BJ (cell line): ENCODE measurements at regions not wholly inside any gene's neighbourhood (a gene's known extent, or its start where the extent isn't known, plus 50 kb on each side); places are given as distances from the start of the nearest gene placed in this dataset.

Source experiments
- CTCF ChIA-PET: fragments of 350-600 bp; formaldehyde crosslinking; extraction: SDS; loops from one replicate; lab custom pipeline; 2021; ENCODE audit warnings: antibody characterized with exemption, inconsistent platforms; lab: Yijun Ruan, JAX
- POLR2A ChIA-PET: fragments of 300-600 bp; sonication (Branson Sonifier 250); formaldehyde crosslinking; extraction: SDS; loops from one replicate; lab custom pipeline; 2021; ENCODE audit warnings: antibody characterized with exemption; lab: Charles Lee
- DNase-seq: peaks from one replicate; pipeline ENCODE4 v3.0.0-alpha.2; 2011; ENCODE audit warnings: low read depth
- H3K27me3 ChIP-seq: 2 replicates; pipeline ENCODE4 v1.6.0; 2011; ENCODE audit warnings: low read length; ENCODE audit not compliant: control insufficient read depth, insufficient read depth
- H3K36me3 ChIP-seq: 2 replicates; pipeline ENCODE4 v1.5.1; 2011; ENCODE audit warnings: low read length; ENCODE audit not compliant: control insufficient read depth, insufficient read depth
- H3K4me3 ChIP-seq: 2 replicates; pipeline ENCODE4 v1.5.1; 2011; ENCODE audit warnings: low read depth, mild to moderate bottlenecking, control low read depth, low read length
- TF ChIP-seq, protein P1 (sequence below): IDR thresholded peaks from 2 replicates; pipeline ENCODE4 v1.5.1; 2011; ENCODE audit warnings: low read depth, mild to moderate bottlenecking, control low read depth, inconsistent platforms, low read length, moderate library complexity; ENCODE audit not compliant: insufficient read depth

DNA sequence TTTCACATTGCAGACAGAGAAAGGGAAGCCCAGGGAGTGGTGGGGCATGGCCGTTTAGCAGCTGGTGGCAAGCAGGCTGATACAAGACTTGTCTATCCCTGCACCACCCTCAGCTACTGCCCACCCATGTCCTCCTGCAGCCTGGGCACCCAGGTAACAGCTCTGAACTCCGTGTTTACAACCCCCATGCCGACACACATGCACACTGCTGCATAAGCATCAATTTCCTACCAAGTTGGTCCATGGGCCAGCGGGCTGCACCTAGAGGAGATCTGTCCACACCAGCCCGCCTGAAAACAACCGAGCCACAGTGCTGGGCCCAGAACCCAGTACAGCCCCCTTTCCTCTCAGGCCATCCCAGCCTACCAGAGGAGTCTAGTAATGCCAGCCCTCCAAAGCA, 75.9 kb upstream of the C14orf180 start:
- Histone ChIP-seq H3K36me3 (no peaks in the 10 kb centered on the region), H3K4me3 (no peak overlapping the region), H3K27me3 (no peaks in the 10 kb centered on the region)
- CTCF ChIA-PET: no interaction called here
- no peak for DNase-seq
- TF ChIP-seq, protein P1, sequence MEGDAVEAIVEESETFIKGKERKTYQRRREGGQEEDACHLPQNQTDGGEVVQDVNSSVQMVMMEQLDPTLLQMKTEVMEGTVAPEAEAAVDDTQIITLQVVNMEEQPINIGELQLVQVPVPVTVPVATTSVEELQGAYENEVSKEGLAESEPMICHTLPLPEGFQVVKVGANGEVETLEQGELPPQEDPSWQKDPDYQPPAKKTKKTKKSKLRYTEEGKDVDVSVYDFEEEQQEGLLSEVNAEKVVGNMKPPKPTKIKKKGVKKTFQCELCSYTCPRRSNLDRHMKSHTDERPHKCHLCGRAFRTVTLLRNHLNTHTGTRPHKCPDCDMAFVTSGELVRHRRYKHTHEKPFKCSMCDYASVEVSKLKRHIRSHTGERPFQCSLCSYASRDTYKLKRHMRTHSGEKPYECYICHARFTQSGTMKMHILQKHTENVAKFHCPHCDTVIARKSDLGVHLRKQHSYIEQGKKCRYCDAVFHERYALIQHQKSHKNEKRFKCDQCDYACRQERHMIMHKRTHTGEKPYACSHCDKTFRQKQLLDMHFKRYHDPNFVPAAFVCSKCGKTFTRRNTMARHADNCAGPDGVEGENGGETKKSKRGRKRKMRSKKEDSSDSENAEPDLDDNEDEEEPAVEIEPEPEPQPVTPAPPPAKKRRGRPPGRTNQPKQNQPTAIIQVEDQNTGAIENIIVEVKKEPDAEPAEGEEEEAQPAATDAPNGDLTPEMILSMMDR: no peak
- POLR2A ChIA-PET: no interaction called here

DNA sequence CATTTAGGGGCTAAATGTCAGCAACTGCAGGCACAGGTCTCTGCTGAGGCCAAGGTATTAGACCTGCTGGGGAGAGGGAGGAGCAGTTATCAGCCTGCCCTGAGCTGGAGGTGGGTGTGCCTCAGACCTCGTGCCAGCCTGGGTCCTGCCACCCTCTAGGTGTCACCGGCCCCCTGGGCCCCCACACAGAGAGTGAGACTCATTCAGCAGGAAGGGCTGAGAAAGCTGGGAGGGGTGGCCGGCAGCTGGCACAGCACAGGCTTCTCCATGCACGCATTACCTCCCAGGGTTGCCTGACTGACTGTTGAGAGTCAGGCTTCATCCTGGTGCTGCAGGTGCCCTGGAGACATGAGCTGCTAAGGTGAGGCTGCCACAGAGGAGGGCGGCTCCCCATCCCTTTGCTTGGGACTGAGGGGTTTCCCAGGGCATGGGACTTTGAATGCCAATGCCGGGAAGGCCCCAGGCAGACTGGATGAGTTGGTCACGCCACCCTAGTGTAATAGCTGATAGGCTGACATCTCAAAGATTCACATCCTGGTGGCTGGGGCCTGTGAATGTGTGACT, 75.3 kb upstream of the C14orf180 start:
- H3K4me3 ChIP-seq: no peak overlapping the region
- ChIA-PET CTCF (no interaction called here), POLR2A (no interaction called here)
- H3K36me3 ChIP-seq: no peaks in the 10 kb centered on the region
- DNase-seq: no peak
- TF ChIP-seq, protein P1: no peak
- no peaks in the 10 kb centered on the region for H3K27me3 ChIP-seq

DNA sequence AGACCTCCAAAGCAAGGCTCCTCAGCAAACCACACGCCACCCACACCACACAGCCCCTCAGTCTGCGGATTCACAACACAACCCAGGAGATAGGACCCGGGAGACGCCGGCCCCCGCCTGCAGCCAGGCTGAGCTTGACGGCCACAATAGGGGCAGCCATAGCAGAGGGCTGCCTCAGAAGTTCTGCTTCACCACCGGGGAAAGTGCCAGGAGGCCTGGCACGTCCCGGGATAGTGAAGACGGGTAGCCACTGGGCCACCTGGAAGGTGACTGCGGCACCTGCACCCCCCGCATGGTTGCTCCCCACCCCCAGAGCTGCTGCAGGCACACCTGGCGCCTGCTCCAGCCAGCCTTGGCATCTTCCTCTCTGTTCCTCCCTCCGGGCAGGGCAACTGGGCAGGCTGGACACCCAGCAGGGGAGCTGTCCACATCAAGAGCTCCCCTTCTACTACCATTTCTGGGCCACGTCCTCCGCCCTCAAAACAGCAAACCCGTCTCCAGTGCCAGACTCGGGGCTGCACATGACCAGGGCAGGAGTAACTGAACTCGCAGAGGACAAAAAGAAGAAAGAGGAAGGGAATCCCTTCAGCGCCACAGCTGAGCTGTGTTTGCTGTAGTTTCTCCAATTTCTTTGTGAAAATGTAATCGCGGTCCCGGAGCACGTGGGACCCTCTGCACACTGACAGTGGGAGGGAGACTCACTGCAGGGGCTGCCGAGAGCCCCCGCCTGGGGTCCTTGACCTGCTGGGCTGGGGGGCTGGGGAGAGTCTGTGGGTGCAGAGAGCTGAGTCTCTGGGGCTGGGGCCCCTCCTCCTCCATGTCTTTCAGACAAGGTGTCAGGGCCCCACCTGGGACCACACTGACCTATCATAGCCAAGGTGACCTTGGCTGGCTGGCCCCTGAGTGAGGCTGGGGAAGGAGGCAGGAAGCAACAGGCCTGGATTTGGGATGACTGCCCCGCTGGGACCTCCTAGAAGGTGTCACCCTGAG, 74.2 kb upstream of the C14orf180 start:
- no peak for DNase-seq
- CTCF ChIA-PET: no interaction called here
- no peaks in the 10 kb centered on the region for H3K27me3 ChIP-seq
- POLR2A ChIA-PET: no interaction called here
- H3K36me3 ChIP-seq: no peaks in the 10 kb centered on the region
- TF ChIP-seq, protein P1: no peak
- no peak overlapping the region for H3K4me3 ChIP-seq

DNA sequence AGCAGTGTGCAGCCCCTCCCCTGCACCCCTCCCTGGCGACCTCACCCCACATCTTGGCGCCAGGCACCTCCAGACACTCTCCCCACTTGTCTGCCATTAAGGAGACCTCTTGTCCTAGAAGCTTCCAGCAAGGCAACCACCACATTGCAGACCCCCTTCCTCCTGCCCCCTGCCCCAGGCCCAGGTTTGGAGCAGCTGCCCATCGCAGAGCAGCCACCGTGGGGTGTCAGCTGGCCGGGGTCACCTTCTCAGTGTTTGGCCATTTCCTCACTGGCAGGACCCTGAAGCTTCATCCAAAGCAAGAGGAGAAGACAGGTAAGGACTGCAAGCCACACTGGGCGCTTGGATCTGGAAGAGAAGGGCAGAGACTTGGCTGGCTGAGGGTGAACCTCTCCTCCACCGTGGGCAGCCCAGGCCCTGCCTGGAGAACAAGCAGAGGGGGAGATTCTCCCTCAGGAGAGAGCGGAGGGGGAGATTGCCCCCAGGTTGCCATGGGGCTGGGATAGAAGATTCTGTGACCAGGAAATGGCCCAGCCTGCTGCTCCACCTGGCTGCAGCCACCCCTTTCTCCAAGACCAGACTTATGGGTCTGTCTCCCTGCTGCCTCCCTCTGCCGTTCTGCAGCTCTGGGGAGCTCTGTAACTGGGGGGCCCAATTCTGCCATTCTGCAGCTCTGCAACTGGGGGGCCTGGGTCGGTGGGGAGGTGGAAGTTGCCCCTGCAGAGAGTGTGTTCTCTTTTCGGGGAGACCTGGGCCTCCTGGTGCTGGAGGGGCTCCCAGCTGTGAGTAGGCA, 72.9 kb upstream of the C14orf180 start:
- ChIA-PET CTCF (no interaction called here), POLR2A (no interaction called here)
- no peak for DNase-seq
- H3K36me3 ChIP-seq: no peaks in the 10 kb centered on the region
- TF ChIP-seq, protein P1: no peak
- H3K27me3 ChIP-seq: no peaks in the 10 kb centered on the region
- no peak overlapping the region for H3K4me3 ChIP-seq

DNA sequence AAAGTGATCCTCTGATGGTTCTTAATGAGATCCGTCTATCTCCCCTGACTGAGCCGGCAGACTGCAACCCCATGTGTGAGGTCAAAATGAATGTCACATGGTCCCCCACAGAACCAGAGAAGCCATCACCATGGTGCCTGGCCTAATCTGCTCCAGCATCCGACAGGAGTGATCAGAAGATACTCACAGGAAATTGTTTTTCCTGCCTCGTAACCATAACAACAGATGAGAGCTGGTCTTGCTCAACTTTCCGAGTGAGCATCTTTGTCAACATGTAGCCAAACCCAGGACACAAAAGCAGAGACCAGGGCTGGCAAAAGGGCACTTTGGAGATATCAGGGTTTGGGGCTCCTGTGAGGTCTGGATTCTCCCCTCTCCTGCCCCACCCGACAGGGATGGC, 72.1 kb upstream of the C14orf180 start:
- DNase-seq: no peak
- ChIA-PET CTCF (no interaction called here), POLR2A (no interaction called here)
- H3K36me3 ChIP-seq: no peaks in the 10 kb centered on the region
- no peak overlapping the region for H3K4me3 ChIP-seq
- TF ChIP-seq, protein P1: no peak
- H3K27me3 ChIP-seq: no peaks in the 10 kb centered on the region
